Upper lobe of left lung (tissue), 6 donors: ENCODE measurements at regions not wholly inside any gene's neighbourhood (a gene's known extent, or its start where the extent isn't known, plus 50 kb on each side); places are given as distances from the start of the nearest gene placed in this dataset.

Experiments used
- ATAC-seq, 2 donors: fragments of 200-7000 bp; cut with Tn5 transposase; one replicate each; pipeline ENCODE4 v1.9.1; 2022; ENCODE audit warnings: mild to moderate bottlenecking in 2 of 2, moderate library complexity in 2 of 2; ENCODE audit not compliant: low FRiP score in 2 of 2
- DNase-seq, 2 donors: peaks; one replicate each; pipeline ENCODE4 v3.0.0-alpha.2; 2019 to 2020
- H3K27ac ChIP-seq, 4 donors: fragments of 200-600 bp; sonication (generic); one replicate each; pipeline ENCODE4 v1.5.1; 2016 to 2019
- H3K27me3 ChIP-seq, 4 donors: fragments of 200-600 bp; sonication (generic); one replicate each; pipeline ENCODE4 v1.5.1; 2017 to 2019
- H3K36me3 ChIP-seq, 4 donors: fragments of 200-600 bp; sonication (generic); one replicate each; pipeline ENCODE4 v1.5.1; 2016 to 2019
- H3K4me1 ChIP-seq, 4 donors: fragments of 200-600 bp; sonication (generic); one replicate each; pipeline ENCODE4 v1.5.1; 2018 to 2019
- H3K4me3 ChIP-seq, 4 donors: fragments of 200-600 bp; sonication (generic); one replicate each; pipeline ENCODE4 v1.5.1; 2017 to 2019; ENCODE audit warnings: mild to moderate bottlenecking in 2 of 4, moderate library complexity in 1 of 4
- H3K9me3 ChIP-seq, 4 donors: fragments of 200-600 bp; sonication (generic); one replicate each; pipeline ENCODE4 v1.5.1; 2018 to 2019
- EP300 ChIP-seq, 4 donors: sonication (generic); formaldehyde crosslinking; IDR thresholded peaks; one replicate each; pipeline ENCODE4 v1.5.1; 2017; ENCODE audit warnings: antibody characterized with exemption in 4 of 4, control low read depth in 2 of 4
- POLR2A ChIP-seq, 4 donors: fragments of 450-650 bp; IDR thresholded peaks; one replicate each; pipeline ENCODE4 v1.5.1; 2016 to 2017; ENCODE audit warnings: antibody characterized with exemption in 4 of 4, mild to moderate bottlenecking in 2 of 4
- POLR2AphosphoS5 ChIP-seq, 2 donors: sonication (generic); formaldehyde crosslinking; IDR thresholded peaks; one replicate each; pipeline ENCODE4 v1.5.1; 2017; ENCODE audit warnings: antibody characterized with exemption in 2 of 2
- WGBS, 2 donors: methylation state at CpG; one replicate each; pipeline ENCODE4 v1.1.5; 2017 to 2018; 5-methylcytosine and 5-hydroxymethylcytosine counted together
- TF ChIP-seq, protein P1 (sequence below), 6 experiments: fragments of 450-650 bp in 4 of 6; fragments of 200-600 bp in 2 of 6; sonication (generic) in 2 of 6; IDR thresholded peaks; one replicate each; pipeline ENCODE4 v1.5.1; 2016 to 2019; ENCODE audit warnings: antibody characterized with exemption in 6 of 6
- donor health status: DM: no; HTN: no; CAD: no; lungs with moderate emphysema.
- donor health status: DM: no; HTN: yes; CAD: no; lungs with severe emphysema.

DNA sequence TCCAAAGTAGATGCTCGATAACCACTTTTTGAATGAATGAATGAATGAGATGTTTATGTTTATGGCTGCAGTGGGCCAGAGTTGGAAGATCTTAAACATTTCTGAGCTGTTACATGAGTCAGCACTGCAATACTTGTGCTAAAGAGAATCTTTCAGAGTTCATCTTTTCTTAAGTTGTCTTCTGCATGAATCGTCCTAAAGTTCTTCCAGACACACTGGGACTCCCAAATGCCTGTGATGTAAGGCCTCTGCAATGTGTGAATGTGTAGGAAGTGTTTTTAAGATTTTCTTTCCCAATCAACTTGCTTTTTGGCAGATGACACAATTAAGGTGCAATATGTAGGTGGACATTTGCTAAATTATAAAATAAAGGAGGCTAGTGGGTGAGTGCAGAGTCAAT lies 50.3 kb upstream of the TRIM9 start:
- Histone ChIP-seq H3K9me3 (no peaks in the 10 kb centered on the region), H3K27me3 (no peaks in the 10 kb centered on the region), H3K4me3 (no peak overlapping the region), H3K4me1 (no peaks in the 10 kb centered on the region), H3K36me3 (no peaks in the 10 kb centered on the region), H3K27ac (no peak overlapping the region)
- DNase-seq (no peak), ATAC-seq (no peak)
- 85 to 93% methylated on average over 2 of the region's 2 CpGs for WGBS, 2 donors
- TF ChIP-seq POLR2AphosphoS5 (IDR thresholded peaks at IDR 0.05) (no peak), POLR2A (IDR thresholded peaks at IDR 0.05) (no peak), EP300 (IDR thresholded peaks at IDR 0.05) (no peak)
- TF ChIP-seq, protein P1, sequence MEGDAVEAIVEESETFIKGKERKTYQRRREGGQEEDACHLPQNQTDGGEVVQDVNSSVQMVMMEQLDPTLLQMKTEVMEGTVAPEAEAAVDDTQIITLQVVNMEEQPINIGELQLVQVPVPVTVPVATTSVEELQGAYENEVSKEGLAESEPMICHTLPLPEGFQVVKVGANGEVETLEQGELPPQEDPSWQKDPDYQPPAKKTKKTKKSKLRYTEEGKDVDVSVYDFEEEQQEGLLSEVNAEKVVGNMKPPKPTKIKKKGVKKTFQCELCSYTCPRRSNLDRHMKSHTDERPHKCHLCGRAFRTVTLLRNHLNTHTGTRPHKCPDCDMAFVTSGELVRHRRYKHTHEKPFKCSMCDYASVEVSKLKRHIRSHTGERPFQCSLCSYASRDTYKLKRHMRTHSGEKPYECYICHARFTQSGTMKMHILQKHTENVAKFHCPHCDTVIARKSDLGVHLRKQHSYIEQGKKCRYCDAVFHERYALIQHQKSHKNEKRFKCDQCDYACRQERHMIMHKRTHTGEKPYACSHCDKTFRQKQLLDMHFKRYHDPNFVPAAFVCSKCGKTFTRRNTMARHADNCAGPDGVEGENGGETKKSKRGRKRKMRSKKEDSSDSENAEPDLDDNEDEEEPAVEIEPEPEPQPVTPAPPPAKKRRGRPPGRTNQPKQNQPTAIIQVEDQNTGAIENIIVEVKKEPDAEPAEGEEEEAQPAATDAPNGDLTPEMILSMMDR (IDR thresholded peaks at IDR 0.05) = no peak

DNA sequence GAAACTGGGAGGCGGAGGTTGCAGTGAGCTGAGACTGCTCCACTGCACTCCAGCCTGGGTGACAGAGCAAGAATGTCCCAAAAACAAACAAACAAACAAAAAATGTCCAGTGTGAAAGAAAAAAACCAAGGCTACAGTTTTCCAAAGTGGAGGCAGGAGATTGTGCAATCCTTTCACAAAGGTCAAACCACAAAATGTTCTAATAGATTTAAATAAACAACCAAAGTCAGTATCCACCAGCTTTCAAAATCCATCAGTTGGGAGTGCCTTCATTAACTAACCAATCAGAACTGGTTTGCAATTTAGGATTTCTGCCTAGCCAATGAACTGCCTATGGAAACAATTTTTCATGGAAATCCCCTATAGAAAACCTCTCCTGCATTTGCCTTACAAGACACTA lies 52.3 kb upstream of the TRIM9 start:
- DNase-seq (no peak), ATAC-seq (no peak)
- no peak overlapping the region for H3K27ac ChIP-seq
- H3K9me3 ChIP-seq = no peaks in the 10 kb centered on the region
- no peak overlapping the region for H3K4me3 ChIP-seq
- no peaks in the 10 kb centered on the region for H3K36me3 ChIP-seq
- H3K4me1 ChIP-seq = no peaks in the 10 kb centered on the region
- TF ChIP-seq POLR2AphosphoS5 (IDR thresholded peaks at IDR 0.05) (no peak), EP300 (IDR thresholded peaks at IDR 0.05) (no peak), POLR2A (IDR thresholded peaks at IDR 0.05) (no peak)
- TF ChIP-seq, protein P1 (IDR thresholded peaks at IDR 0.05) = no peak
- 88 to 100% methylated on average over 1 of the region's 1 CpG for WGBS, 2 donors
- no peaks in the 10 kb centered on the region for H3K27me3 ChIP-seq

DNA sequence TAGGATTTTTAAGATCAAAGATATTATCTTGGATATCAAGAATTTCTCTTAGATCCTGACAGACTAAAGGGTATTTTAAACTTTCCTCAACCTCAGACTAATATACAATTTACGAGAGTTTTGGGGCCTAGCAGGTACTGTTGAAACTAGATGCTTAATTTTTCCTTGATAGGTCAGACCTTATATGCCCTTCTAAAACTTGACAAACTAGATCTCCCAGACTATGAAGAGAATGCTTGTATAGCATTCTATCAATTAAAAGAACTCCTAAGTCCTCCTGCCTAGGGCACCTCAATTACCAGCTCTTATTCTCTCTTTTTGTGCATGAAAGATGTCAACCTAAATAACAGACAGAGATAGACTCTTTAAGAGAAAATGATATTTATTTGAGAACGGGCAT lies 60.4 kb upstream of the TRIM9 start:
- no peaks in the 10 kb centered on the region for H3K27me3 ChIP-seq
- WGBS, 2 donors = 93 to 96% methylated on average over 2 of the region's 2 CpGs
- TF ChIP-seq POLR2AphosphoS5 (IDR thresholded peaks at IDR 0.05) (no peak), POLR2A (IDR thresholded peaks at IDR 0.05) (no peak), EP300 (IDR thresholded peaks at IDR 0.05) (no peak)
- TF ChIP-seq, protein P1 (IDR thresholded peaks at IDR 0.05) = no peak
- DNase-seq (no peak), ATAC-seq (no peak)
- no peaks in the 10 kb centered on the region for H3K36me3 ChIP-seq
- H3K9me3 ChIP-seq = no peaks in the 10 kb centered on the region
- no peak overlapping the region for H3K4me3 ChIP-seq
- no peaks in the 10 kb centered on the region for H3K4me1 ChIP-seq
- H3K27ac ChIP-seq = no peak overlapping the region

DNA sequence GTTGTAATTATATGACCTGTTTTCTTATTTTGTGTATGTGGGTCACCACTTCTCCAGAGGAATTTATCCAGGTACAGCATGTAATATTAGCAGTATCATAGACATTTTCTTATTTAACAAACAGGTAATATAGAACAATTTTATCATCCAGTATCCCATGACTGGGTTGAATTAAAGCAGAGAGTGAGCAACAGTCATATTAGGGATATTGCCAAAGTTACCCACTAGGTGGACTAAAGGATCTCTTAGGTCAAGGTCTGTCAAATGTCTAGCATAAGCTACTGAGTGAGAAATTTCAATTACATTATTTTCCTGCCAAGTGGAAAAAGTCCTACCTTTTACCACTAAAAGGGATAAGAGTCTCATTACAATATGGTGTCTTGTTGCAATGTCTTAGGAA lies 62.1 kb upstream of the TRIM9 start:
- Histone ChIP-seq H3K4me3 (no peak overlapping the region), H3K9me3 (no peaks in the 10 kb centered on the region), H3K4me1 (no peaks in the 10 kb centered on the region), H3K36me3 (no peaks in the 10 kb centered on the region), H3K27ac (no peak overlapping the region), H3K27me3 (no peaks in the 10 kb centered on the region)
- DNase-seq = no peak
- no peak for TF ChIP-seq POLR2A (IDR thresholded peaks at IDR 0.05)
- no peak for TF ChIP-seq POLR2AphosphoS5 (IDR thresholded peaks at IDR 0.05)
- TF ChIP-seq, protein P1 (IDR thresholded peaks at IDR 0.05) = peak in 5 of 6 experiments; percentile 15 to 31 (median 18)
- no peak for TF ChIP-seq EP300 (IDR thresholded peaks at IDR 0.05)
- ATAC-seq = no peak

DNA sequence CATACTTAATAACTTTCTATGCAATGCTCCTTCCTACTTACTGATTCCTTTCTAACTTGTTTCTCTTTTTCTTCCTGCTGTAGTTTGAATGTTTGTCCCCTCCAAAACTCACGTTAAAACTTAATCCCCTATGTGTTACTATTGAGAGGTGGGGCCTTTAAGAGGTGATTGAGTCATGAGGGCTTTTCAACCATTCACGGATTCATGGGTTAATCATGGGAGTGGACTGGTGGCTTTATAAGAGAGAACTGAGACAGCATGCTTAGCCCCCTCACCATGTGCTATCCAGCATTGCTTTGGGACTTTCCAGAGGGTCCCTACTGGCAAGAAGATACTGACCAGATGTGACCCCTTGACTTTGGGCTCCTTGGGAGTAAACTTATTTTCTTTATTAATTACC lies 66.0 kb upstream of the TRIM9 start:
- Histone ChIP-seq H3K27me3 (no peaks in the 10 kb centered on the region), H3K4me1 (no peaks in the 10 kb centered on the region), H3K9me3 (no peaks in the 10 kb centered on the region), H3K36me3 (no peaks in the 10 kb centered on the region), H3K27ac (no peak overlapping the region), H3K4me3 (no peak overlapping the region)
- DNase-seq (no peak), ATAC-seq (no peak)
- 76 to 78% methylated on average over 2 of the region's 2 CpGs for WGBS, 2 donors
- TF ChIP-seq, protein P1 (IDR thresholded peaks at IDR 0.05) = no peak
- no peak for TF ChIP-seq POLR2AphosphoS5 (IDR thresholded peaks at IDR 0.05)
- no peak for TF ChIP-seq EP300 (IDR thresholded peaks at IDR 0.05)
- no peak for TF ChIP-seq POLR2A (IDR thresholded peaks at IDR 0.05)
